GM13977 (cell line): ENCODE measurements at regions not wholly inside any gene's neighbourhood (a gene's known extent, or its start where the extent isn't known, plus 50 kb on each side); places are given as distances from the start of the nearest gene placed in this dataset.

Experiments used
- DNase-seq: peaks from one replicate; pipeline ENCODE4 v3.0.0; 2012; ENCODE audit warnings: low spot score
- CTCF ChIP-seq: IDR thresholded peaks from 2 replicates; pipeline ENCODE4 v1.5.1; 2012; ENCODE audit warnings: mild to moderate bottlenecking, control low read depth; ENCODE audit not compliant: insufficient read depth; ENCODE audit errors: extremely low read depth, missing control alignments
- in situ Hi-C: fragments of 300-500 bp; cut with MboI; formaldehyde crosslinking; loops from one replicate; pipeline ENCODE4 v1.12.0; 2022; ENCODE audit warnings: low sequenced_read_pairs, low pct_unique_long_range_greater_than_20kb, mixed read lengths, inconsistent platforms; ENCODE audit not compliant: unreplicated experiment

GRCh38 chr1:219358080-219358479 lies 184.4 kb downstream of the LYPLAL1 start:
- no peak for DNase-seq
- in situ Hi-C loops, result no loop called here
- no peak for TF ChIP-seq CTCF

- DNase-seq, result no peak
- no peak for TF ChIP-seq CTCF
- in situ Hi-C loops, result no loop called here
These were observed 181.3 kb downstream of the LYPLAL1 start for GRCh38 chr1:219354962-219355361.

- in situ Hi-C loops, result no loop called here
- TF ChIP-seq CTCF, result no peak
- DNase-seq, result no peak
These were observed 179.4 kb downstream of the LYPLAL1 start for GRCh38 chr1:219352961-219353651.

GRCh38 chr1:219350172-219350931 lies 176.7 kb downstream of the LYPLAL1 start:
- DNase-seq, result no peak
- in situ Hi-C loops, result no loop called here
- TF ChIP-seq CTCF, result no peak

- no peak for DNase-seq
- in situ Hi-C loops, result no loop called here
These were observed 174.3 kb downstream of the LYPLAL1 start for GRCh38 chr1:219347921-219348391.

GRCh38 chr1:219347376-219347775 lies 173.7 kb downstream of the LYPLAL1 start:
- no peak for DNase-seq
- in situ Hi-C loops, result no loop called here
- TF ChIP-seq CTCF, result no peak

More at GRCh38 chr1:219347921-219348391, 174.3 kb downstream of the LYPLAL1 start:
- no peak for TF ChIP-seq CTCF
